ENCODE measurements at regions not wholly inside any gene's neighbourhood (a gene's known extent, or its start where the extent isn't known, plus 50 kb on each side); places are given as distances from the start of the nearest gene placed in this dataset.

GRCh38 chr9:28583832-28584231, 1010.6 kb upstream of the C9orf72 start:
- H4K20me1 ChIP-seq (ENCODE audit: low read depth), result no peaks in the 10 kb centered on the region
- no peaks in the 10 kb centered on the region for H3K4me1 ChIP-seq
- H3K4me3 ChIP-seq, result no peak overlapping the region
- Mint-ChIP-seq H3K27ac (no peak overlapping the region), H3K27me3 (ENCODE audit: insufficient read depth, low read depth) (no peaks in the 10 kb centered on the region), H3K36me3 (no peaks in the 10 kb centered on the region), H3K4me3 (no peak overlapping the region), H3K9me3 (no peaks in the 10 kb centered on the region), H3K4me1 (no peaks in the 10 kb centered on the region)
- peaks cover 6% of the 10 kb centered on the region for H3K9me3 ChIP-seq (ENCODE audit: low read depth)
- no peak overlapping the region for H2AFZ ChIP-seq (replicated peaks)
- no peaks in the 10 kb centered on the region for H3K79me2 ChIP-seq (ENCODE audit: low read depth)
- no peaks in the 10 kb centered on the region for H3F3A ChIP-seq (ENCODE audit: low read depth)
- no peak for DNase-seq (ENCODE audit: low spot score)
- H3K9ac ChIP-seq, result no peak overlapping the region
- no peaks in the 10 kb centered on the region for H3K27me3 ChIP-seq
- TF ChIP-seq EZH2 (IDR thresholded peaks at IDR 0.05) (no peak), EZH2phosphoT487 (IDR thresholded peaks at IDR 0.05) (no peak), CTCF (IDR thresholded peaks at IDR 0.05) (no peak)
- no peak overlapping the region for H3K4me2 ChIP-seq
- H3K36me3 ChIP-seq, result no peaks in the 10 kb centered on the region
- no peak overlapping the region for H3K27ac ChIP-seq

- no peaks in the 10 kb centered on the region for H3K4me1 Mint-ChIP-seq
- H3K9me3 Mint-ChIP-seq, result no peaks in the 10 kb centered on the region
- peaks cover 6% of the 10 kb centered on the region for H3K9me3 ChIP-seq (ENCODE audit: low read depth)
- H3K4me3 ChIP-seq, result no peak overlapping the region
- H3K27me3 Mint-ChIP-seq (ENCODE audit: insufficient read depth, low read depth), result no peaks in the 10 kb centered on the region
- TF ChIP-seq CTCF (IDR thresholded peaks at IDR 0.05), result no peak
- no peak for TF ChIP-seq EZH2phosphoT487 (IDR thresholded peaks at IDR 0.05)
- TF ChIP-seq EZH2 (IDR thresholded peaks at IDR 0.05), result no peak
- DNase-seq (ENCODE audit: low spot score), result no peak
- no peak overlapping the region for H3K27ac ChIP-seq
- no peaks in the 10 kb centered on the region for H3F3A ChIP-seq (ENCODE audit: low read depth)
- H3K27ac Mint-ChIP-seq, result no peak overlapping the region
- no peaks in the 10 kb centered on the region for H3K4me1 ChIP-seq
- no peak overlapping the region for H3K4me3 Mint-ChIP-seq
- no peaks in the 10 kb centered on the region for H3K27me3 ChIP-seq
- no peaks in the 10 kb centered on the region for H4K20me1 ChIP-seq (ENCODE audit: low read depth)
- no peak overlapping the region for H3K4me2 ChIP-seq
- H3K36me3 Mint-ChIP-seq, result no peaks in the 10 kb centered on the region
- no peaks in the 10 kb centered on the region for H3K36me3 ChIP-seq
- H2AFZ ChIP-seq (replicated peaks), result no peak overlapping the region
- H3K9ac ChIP-seq, result no peak overlapping the region
- H3K79me2 ChIP-seq (ENCODE audit: low read depth), result no peaks in the 10 kb centered on the region
Measured at GRCh38 chr9:28584542-28584941, 1011.3 kb upstream of the C9orf72 start.

GRCh38 chr9:28587052-28587451, 1013.8 kb upstream of the C9orf72 start:
- DNase-seq (ENCODE audit: low spot score), result no peak
- H3K9ac ChIP-seq, result no peak overlapping the region
- no peaks in the 10 kb centered on the region for H3F3A ChIP-seq (ENCODE audit: low read depth)
- TF ChIP-seq CTCF (IDR thresholded peaks at IDR 0.05) (no peak), EZH2phosphoT487 (IDR thresholded peaks at IDR 0.05) (no peak), EZH2 (IDR thresholded peaks at IDR 0.05) (no peak)
- H3K27me3 Mint-ChIP-seq (ENCODE audit: insufficient read depth, low read depth), result no peaks in the 10 kb centered on the region
- H3K27me3 ChIP-seq, result no peaks in the 10 kb centered on the region
- H3K27ac ChIP-seq, result no peak overlapping the region
- no peak overlapping the region for H2AFZ ChIP-seq (replicated peaks)
- no peaks in the 10 kb centered on the region for H3K36me3 Mint-ChIP-seq
- H3K4me1 Mint-ChIP-seq, result no peaks in the 10 kb centered on the region
- no peak overlapping the region for H3K4me3 Mint-ChIP-seq
- no peak overlapping the region for H3K4me3 ChIP-seq
- H4K20me1 ChIP-seq (ENCODE audit: low read depth), result no peaks in the 10 kb centered on the region
- no peaks in the 10 kb centered on the region for H3K4me1 ChIP-seq
- peaks cover 6% of the 10 kb centered on the region for H3K9me3 ChIP-seq (ENCODE audit: low read depth)
- H3K9me3 Mint-ChIP-seq, result peaks cover 2% of the 10 kb centered on the region
- H3K27ac Mint-ChIP-seq, result no peak overlapping the region
- no peak overlapping the region for H3K4me2 ChIP-seq
- H3K79me2 ChIP-seq (ENCODE audit: low read depth), result no peaks in the 10 kb centered on the region
- no peaks in the 10 kb centered on the region for H3K36me3 ChIP-seq

All from neural progenitor cell (in vitro differentiated cells).